HEK293T (cell line): ENCODE measurements at regions not wholly inside any gene's neighbourhood (a gene's known extent, or its start where the extent isn't known, plus 50 kb on each side); places are given as distances from the start of the nearest gene placed in this dataset.

Experiments
- BHLHE40 ChIP-seq: fragments of 450-650 bp; IDR thresholded peaks from 2 replicates; pipeline ENCODE4 v1.6.1; 2016; ENCODE audit warnings: mild to moderate bottlenecking, moderate library complexity, borderline replicate concordance
- CTBP1 ChIP-seq: fragments of 450-650 bp; IDR thresholded peaks from 2 replicates; pipeline ENCODE4 v1.6.1; 2016; ENCODE audit warnings: borderline replicate concordance
- ELF4 ChIP-seq: fragments of 450-650 bp; IDR thresholded peaks from 2 replicates; pipeline ENCODE4 v1.6.1; 2017; ENCODE audit warnings: antibody characterized with exemption
- FOXK2 ChIP-seq: fragments of 450-650 bp; IDR thresholded peaks from 2 replicates; pipeline ENCODE4 v1.6.1; 2016; ENCODE audit warnings: mild to moderate bottlenecking
- FOXM1 ChIP-seq: fragments of 450-650 bp; IDR thresholded peaks from 2 replicates; pipeline ENCODE4 v1.6.1; 2017; ENCODE audit warnings: mild to moderate bottlenecking, borderline replicate concordance
- HDGF ChIP-seq: fragments of 450-650 bp; IDR thresholded peaks from 2 replicates; pipeline ENCODE4 v1.6.1; 2017; ENCODE audit warnings: antibody characterized with exemption, borderline replicate concordance
- LEF1 ChIP-seq: fragments of 450-650 bp; IDR thresholded peaks from 2 replicates; pipeline ENCODE4 v1.6.1; 2017; ENCODE audit warnings: mild to moderate bottlenecking, borderline replicate concordance
- NFRKB ChIP-seq: fragments of 450-650 bp; IDR thresholded peaks from 2 replicates; pipeline ENCODE4 v1.6.1; 2016; ENCODE audit warnings: mild to moderate bottlenecking, moderate library complexity
- SP1 ChIP-seq: fragments of 450-650 bp; IDR thresholded peaks from 2 replicates; pipeline ENCODE4 v1.6.1; 2017
- SUZ12 ChIP-seq: fragments of 450-650 bp; IDR thresholded peaks from 2 replicates; pipeline ENCODE4 v1.6.1; 2016; ENCODE audit warnings: mild to moderate bottlenecking
- TARDBP ChIP-seq: fragments of 450-650 bp; IDR thresholded peaks from 2 replicates; pipeline ENCODE4 v1.6.1; 2016
- ZNF384 ChIP-seq: fragments of 450-650 bp; IDR thresholded peaks from 2 replicates; pipeline ENCODE4 v1.6.1; 2016
- TF ChIP-seq, protein P1 (sequence below): fragments of 450-650 bp; IDR thresholded peaks from 2 replicates; pipeline ENCODE4 v1.6.1; 2016

DNA sequence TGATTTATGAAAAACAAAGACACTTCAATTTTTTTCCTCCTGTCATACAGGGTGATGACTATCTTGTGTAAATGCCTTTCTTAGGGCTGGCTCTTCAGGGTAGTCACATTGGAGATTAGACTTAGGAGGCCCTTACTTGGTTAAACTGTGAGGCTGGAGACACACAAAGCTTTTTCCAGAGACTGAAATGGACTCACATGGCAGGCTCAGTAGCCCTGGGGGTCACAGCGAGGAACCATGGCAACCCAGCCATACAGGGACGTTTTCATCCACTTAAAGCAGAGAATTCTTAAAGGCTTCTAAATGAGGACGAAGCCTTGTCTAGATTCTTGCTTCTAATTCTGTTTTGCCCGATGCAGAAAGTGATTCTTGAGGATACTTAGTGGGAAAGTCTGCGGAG is 57.3 kb upstream of the ZDBF2 start:
- TF ChIP-seq TARDBP (no peak), HDGF (no peak), FOXM1 (no peak), SP1 (no peak), FOXK2 (no peak), SUZ12 (no peak), ZNF384 (no peak), ELF4 (no peak), NFRKB (no peak), LEF1 (no peak), CTBP1 (no peak), BHLHE40 (no peak)
- TF ChIP-seq, protein P1, sequence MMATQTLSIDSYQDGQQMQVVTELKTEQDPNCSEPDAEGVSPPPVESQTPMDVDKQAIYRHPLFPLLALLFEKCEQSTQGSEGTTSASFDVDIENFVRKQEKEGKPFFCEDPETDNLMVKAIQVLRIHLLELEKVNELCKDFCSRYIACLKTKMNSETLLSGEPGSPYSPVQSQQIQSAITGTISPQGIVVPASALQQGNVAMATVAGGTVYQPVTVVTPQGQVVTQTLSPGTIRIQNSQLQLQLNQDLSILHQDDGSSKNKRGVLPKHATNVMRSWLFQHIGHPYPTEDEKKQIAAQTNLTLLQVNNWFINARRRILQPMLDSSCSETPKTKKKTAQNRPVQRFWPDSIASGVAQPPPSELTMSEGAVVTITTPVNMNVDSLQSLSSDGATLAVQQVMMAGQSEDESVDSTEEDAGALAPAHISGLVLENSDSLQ: no peak
